KMS-11 (cell line): ENCODE measurements at regions not wholly inside any gene's neighbourhood (a gene's known extent, or its start where the extent isn't known, plus 50 kb on each side); places are given as distances from the start of the nearest gene placed in this dataset.

ENCODE experiments used
- H2AFZ ChIP-seq: fragments of 200-600 bp; sonication (generic); 2 replicates; pipeline ENCODE4 v1.6.1; 2016; ENCODE audit warnings: antibody characterized with exemption, mixed run types, low read depth
- H3K27ac ChIP-seq: fragments of 200-600 bp; sonication (generic); 2 replicates; pipeline ENCODE4 v1.6.1; 2016; ENCODE audit warnings: mild to moderate bottlenecking, mixed run types
- H3K27me3 ChIP-seq: fragments of 200-600 bp; sonication (generic); 2 replicates; pipeline ENCODE4 v1.6.1; 2017; ENCODE audit warnings: mild to moderate bottlenecking, low read depth, mixed run types, moderate library complexity; ENCODE audit not compliant: insufficient read depth
- H3K36me3 ChIP-seq: fragments of 200-600 bp; sonication (generic); 2 replicates; pipeline ENCODE4 v1.6.1; 2017; ENCODE audit warnings: mild to moderate bottlenecking, mixed run types; ENCODE audit not compliant: insufficient read depth
- H3K4me1 ChIP-seq: fragments of 200-600 bp; sonication (generic); 2 replicates; pipeline ENCODE4 v1.6.1; 2016; ENCODE audit warnings: mild to moderate bottlenecking, low read depth, mixed run types; ENCODE audit not compliant: poor library complexity, severe bottlenecking
- H3K4me2 ChIP-seq: fragments of 200-600 bp; sonication (generic); 2 replicates; pipeline ENCODE4 v1.7.0; 2016; ENCODE audit warnings: mild to moderate bottlenecking, mixed run types
- H3K4me3 ChIP-seq: fragments of 200-600 bp; sonication (generic); IDR thresholded peaks from 2 replicates; pipeline ENCODE4 v1.6.1; 2017; ENCODE audit warnings: low read depth, low read length, mixed read lengths; ENCODE audit not compliant: insufficient read depth
- H3K79me2 ChIP-seq: fragments of 200-600 bp; sonication (generic); 2 replicates; pipeline ENCODE4 v1.6.1; 2016; ENCODE audit warnings: low read depth, mixed run types; ENCODE audit not compliant: insufficient read depth
- H3K9ac ChIP-seq: fragments of 200-600 bp; sonication (generic); 2 replicates; pipeline ENCODE4 v1.6.1; 2016; ENCODE audit warnings: mild to moderate bottlenecking, mixed run types
- H4K20me1 ChIP-seq: fragments of 200-600 bp; sonication (generic); 2 replicates; pipeline ENCODE4 v1.6.1; 2016; ENCODE audit warnings: mild to moderate bottlenecking, mixed run types; ENCODE audit not compliant: insufficient read depth
- CTCF ChIP-seq: fragments of 200-600 bp; sonication (generic); conservative IDR thresholded peaks from 2 replicates; pipeline ENCODE4 v1.6.1; 2017; ENCODE audit warnings: low read depth, mild to moderate bottlenecking, antibody characterized with exemption, low read length, moderate library complexity, mixed read lengths

GRCh38 chr10:78401624-78402367, 368.1 kb downstream of the RPS24 start:
- Histone ChIP-seq H3K36me3 (no peaks in the 10 kb centered on the region), H4K20me1 (no peaks in the 10 kb centered on the region), H3K27me3 (no peaks in the 10 kb centered on the region), H3K79me2 (no peaks in the 10 kb centered on the region), H3K27ac (no peak overlapping the region), H3K9ac (no peak overlapping the region), H3K4me1 (no peaks in the 10 kb centered on the region), H3K4me3 (no peak overlapping the region), H3K4me2 (no peak overlapping the region), H2AFZ (no peak overlapping the region)
- TF ChIP-seq CTCF: no peak

- Histone ChIP-seq H3K9ac (no peak overlapping the region), H2AFZ (no peak overlapping the region), H3K27me3 (no peaks in the 10 kb centered on the region), H3K27ac (no peak overlapping the region), H3K4me2 (no peak overlapping the region), H3K4me3 (no peak overlapping the region), H3K4me1 (no peaks in the 10 kb centered on the region), H3K36me3 (no peaks in the 10 kb centered on the region), H4K20me1 (no peaks in the 10 kb centered on the region), H3K79me2 (no peaks in the 10 kb centered on the region)
- TF ChIP-seq CTCF: no peak
Observed at GRCh38 chr10:78402591-78402990, 368.9 kb downstream of the RPS24 start.

GRCh38 chr10:78403781-78404180, 370.1 kb downstream of the RPS24 start:
- H3K9ac ChIP-seq: no peak overlapping the region
- H3K4me1 ChIP-seq: no peaks in the 10 kb centered on the region
- no peaks in the 10 kb centered on the region for H4K20me1 ChIP-seq
- no peak overlapping the region for H3K4me3 ChIP-seq
- TF ChIP-seq CTCF: no peak
- H3K4me2 ChIP-seq: no peak overlapping the region
- no peak overlapping the region for H2AFZ ChIP-seq
- no peaks in the 10 kb centered on the region for H3K79me2 ChIP-seq
- H3K27ac ChIP-seq: no peak overlapping the region
- no peaks in the 10 kb centered on the region for H3K36me3 ChIP-seq
- no peaks in the 10 kb centered on the region for H3K27me3 ChIP-seq

- no peaks in the 10 kb centered on the region for H3K36me3 ChIP-seq
- H3K4me3 ChIP-seq: no peak overlapping the region
- H4K20me1 ChIP-seq: no peaks in the 10 kb centered on the region
- H3K4me1 ChIP-seq: no peaks in the 10 kb centered on the region
- no peaks in the 10 kb centered on the region for H3K79me2 ChIP-seq
- no peak overlapping the region for H2AFZ ChIP-seq
- no peak overlapping the region for H3K27ac ChIP-seq
- H3K27me3 ChIP-seq: no peaks in the 10 kb centered on the region
- TF ChIP-seq CTCF: no peak
- H3K4me2 ChIP-seq: no peak overlapping the region
- no peak overlapping the region for H3K9ac ChIP-seq
Observed at GRCh38 chr10:78404296-78404695, 370.6 kb downstream of the RPS24 start.
